ENCODE measurements at regions not wholly inside any gene's neighbourhood (a gene's known extent, or its start where the extent isn't known, plus 50 kb on each side); places are given as distances from the start of the nearest gene placed in this dataset.

- DNase-seq (ENCODE audit: low spot score): no peak
- Mint-ChIP-seq H3K4me1 (ENCODE audit: low read depth) (no peaks in the 10 kb centered on the region), H3K4me3 (ENCODE audit: low read depth) (no peak overlapping the region), H3K27ac (no peak overlapping the region), H3K27me3 (ENCODE audit: low read depth) (no peaks in the 10 kb centered on the region), H3K9me3 (peaks cover 5% of the 10 kb centered on the region), H3K36me3 (ENCODE audit: low read depth) (no peaks in the 10 kb centered on the region)
- intact Hi-C loops (cut with micrococcal nuclease): no loop called here
Observed at GRCh38 chr4:173862754-173863153, 332.7 kb upstream of the HAND2 start.

GRCh38 chr4:173860094-173860493 lies 330.1 kb upstream of the HAND2 start:
- no peak overlapping the region for H3K27ac Mint-ChIP-seq
- H3K4me1 Mint-ChIP-seq (ENCODE audit: low read depth): no peaks in the 10 kb centered on the region
- no peak overlapping the region for H3K4me3 Mint-ChIP-seq (ENCODE audit: low read depth)
- no peak for DNase-seq (ENCODE audit: low spot score)
- no peaks in the 10 kb centered on the region for H3K27me3 Mint-ChIP-seq (ENCODE audit: low read depth)
- H3K36me3 Mint-ChIP-seq (ENCODE audit: low read depth): no peaks in the 10 kb centered on the region
- peaks cover 5% of the 10 kb centered on the region for H3K9me3 Mint-ChIP-seq
- intact Hi-C loops (cut with micrococcal nuclease): no loop called here

GRCh38 chr4:173859091-173859713 lies 329.2 kb upstream of the HAND2 start:
- no peak for DNase-seq (ENCODE audit: low spot score)
- intact Hi-C loops (cut with micrococcal nuclease): no loop called here
- Mint-ChIP-seq H3K9me3 (no peaks in the 10 kb centered on the region), H3K4me1 (ENCODE audit: low read depth) (no peaks in the 10 kb centered on the region), H3K4me3 (ENCODE audit: low read depth) (no peak overlapping the region), H3K27ac (no peak overlapping the region), H3K27me3 (ENCODE audit: low read depth) (no peaks in the 10 kb centered on the region), H3K36me3 (ENCODE audit: low read depth) (no peaks in the 10 kb centered on the region)

- Mint-ChIP-seq H3K27ac (no peak overlapping the region), H3K9me3 (no peaks in the 10 kb centered on the region), H3K27me3 (ENCODE audit: low read depth) (no peaks in the 10 kb centered on the region), H3K36me3 (ENCODE audit: low read depth) (no peaks in the 10 kb centered on the region), H3K4me1 (ENCODE audit: low read depth) (no peaks in the 10 kb centered on the region), H3K4me3 (ENCODE audit: low read depth) (no peak overlapping the region)
- no peak for DNase-seq (ENCODE audit: low spot score)
- intact Hi-C loops (cut with micrococcal nuclease): no loop called here
Observed at GRCh38 chr4:173858471-173858870, 328.4 kb upstream of the HAND2 start.

GRCh38 chr4:173857828-173858227 lies 327.8 kb upstream of the HAND2 start:
- H3K36me3 Mint-ChIP-seq (ENCODE audit: low read depth): no peaks in the 10 kb centered on the region
- no peaks in the 10 kb centered on the region for H3K4me1 Mint-ChIP-seq (ENCODE audit: low read depth)
- DNase-seq (ENCODE audit: low spot score): no peak
- intact Hi-C loops (cut with micrococcal nuclease): no loop called here
- H3K4me3 Mint-ChIP-seq (ENCODE audit: low read depth): no peak overlapping the region
- H3K9me3 Mint-ChIP-seq: no peaks in the 10 kb centered on the region
- H3K27ac Mint-ChIP-seq: no peak overlapping the region
- no peaks in the 10 kb centered on the region for H3K27me3 Mint-ChIP-seq (ENCODE audit: low read depth)

- no peaks in the 10 kb centered on the region for H3K9me3 Mint-ChIP-seq
Observed at GRCh38 chr4:173855015-173855414, 325.0 kb upstream of the HAND2 start.

GRCh38 chr4:173852775-173853174 lies 322.7 kb upstream of the HAND2 start:
- Mint-ChIP-seq H3K4me3 (ENCODE audit: low read depth) (no peak overlapping the region), H3K36me3 (ENCODE audit: low read depth) (no peaks in the 10 kb centered on the region), H3K9me3 (no peaks in the 10 kb centered on the region), H3K4me1 (ENCODE audit: low read depth) (no peaks in the 10 kb centered on the region), H3K27ac (no peak overlapping the region), H3K27me3 (ENCODE audit: low read depth) (no peaks in the 10 kb centered on the region)
- intact Hi-C loops (cut with micrococcal nuclease): no loop called here
- no peak for DNase-seq (ENCODE audit: low spot score)

More at GRCh38 chr4:173855015-173855414, 325.0 kb upstream of the HAND2 start:
- no peaks in the 10 kb centered on the region for H3K27me3 Mint-ChIP-seq (ENCODE audit: low read depth)
- no peak overlapping the region for H3K4me3 Mint-ChIP-seq (ENCODE audit: low read depth)
- H3K36me3 Mint-ChIP-seq (ENCODE audit: low read depth): no peaks in the 10 kb centered on the region
- H3K4me1 Mint-ChIP-seq (ENCODE audit: low read depth): no peaks in the 10 kb centered on the region
- H3K27ac Mint-ChIP-seq: no peak overlapping the region
- no peak for DNase-seq (ENCODE audit: low spot score)
- intact Hi-C loops (cut with micrococcal nuclease): no loop called here

GRCh38 chr4:173845580-173845979 lies 315.6 kb upstream of the HAND2 start:
- Mint-ChIP-seq H3K27me3 (ENCODE audit: low read depth) (no peaks in the 10 kb centered on the region), H3K4me3 (ENCODE audit: low read depth) (no peak overlapping the region), H3K4me1 (ENCODE audit: low read depth) (no peaks in the 10 kb centered on the region), H3K36me3 (ENCODE audit: low read depth) (no peaks in the 10 kb centered on the region), H3K27ac (no peak overlapping the region), H3K9me3 (peaks cover 9% of the 10 kb centered on the region)
- intact Hi-C loops (cut with micrococcal nuclease): no loop called here
- no peak for DNase-seq (ENCODE audit: low spot score)

- Mint-ChIP-seq H3K27ac (no peak overlapping the region), H3K4me1 (ENCODE audit: low read depth) (no peaks in the 10 kb centered on the region), H3K36me3 (ENCODE audit: low read depth) (no peaks in the 10 kb centered on the region), H3K4me3 (ENCODE audit: low read depth) (no peak overlapping the region), H3K27me3 (ENCODE audit: low read depth) (no peaks in the 10 kb centered on the region), H3K9me3 (peaks cover 9% of the 10 kb centered on the region)
- DNase-seq (ENCODE audit: low spot score): no peak
- intact Hi-C loops (cut with micrococcal nuclease): no loop called here
Observed at GRCh38 chr4:173839865-173840264, 309.8 kb upstream of the HAND2 start.

GRCh38 chr4:173837517-173837916 lies 307.5 kb upstream of the HAND2 start:
- intact Hi-C loops (cut with micrococcal nuclease): no loop called here
- Mint-ChIP-seq H3K4me3 (ENCODE audit: low read depth) (no peak overlapping the region), H3K27ac (no peak overlapping the region), H3K9me3 (peaks cover 5% of the 10 kb centered on the region), H3K27me3 (ENCODE audit: low read depth) (no peaks in the 10 kb centered on the region), H3K4me1 (ENCODE audit: low read depth) (no peaks in the 10 kb centered on the region), H3K36me3 (ENCODE audit: low read depth) (no peaks in the 10 kb centered on the region)
- no peak for DNase-seq (ENCODE audit: low spot score)

- Mint-ChIP-seq H3K4me3 (ENCODE audit: low read depth) (no peak overlapping the region), H3K4me1 (ENCODE audit: low read depth) (no peaks in the 10 kb centered on the region), H3K36me3 (ENCODE audit: low read depth) (no peaks in the 10 kb centered on the region), H3K27me3 (ENCODE audit: low read depth) (no peaks in the 10 kb centered on the region), H3K9me3 (no peaks in the 10 kb centered on the region), H3K27ac (no peak overlapping the region)
- intact Hi-C loops (cut with micrococcal nuclease): no loop called here
- no peak for DNase-seq (ENCODE audit: low spot score)
Observed at GRCh38 chr4:173835903-173836302, 305.9 kb upstream of the HAND2 start.

GRCh38 chr4:173834151-173834550 lies 304.1 kb upstream of the HAND2 start:
- DNase-seq (ENCODE audit: low spot score): no peak

GRCh38 chr4:173829565-173829964 lies 299.5 kb upstream of the HAND2 start:
- Mint-ChIP-seq H3K27me3 (ENCODE audit: low read depth) (no peaks in the 10 kb centered on the region), H3K36me3 (ENCODE audit: low read depth) (no peaks in the 10 kb centered on the region), H3K9me3 (no peaks in the 10 kb centered on the region), H3K4me3 (ENCODE audit: low read depth) (no peak overlapping the region), H3K4me1 (ENCODE audit: low read depth) (no peaks in the 10 kb centered on the region), H3K27ac (no peak overlapping the region)
- no peak for DNase-seq (ENCODE audit: low spot score)
- intact Hi-C loops (cut with micrococcal nuclease): no loop called here

More at GRCh38 chr4:173834151-173834550, 304.1 kb upstream of the HAND2 start:
- Mint-ChIP-seq H3K27me3 (ENCODE audit: low read depth) (no peaks in the 10 kb centered on the region), H3K27ac (no peak overlapping the region), H3K36me3 (ENCODE audit: low read depth) (no peaks in the 10 kb centered on the region), H3K4me3 (ENCODE audit: low read depth) (no peak overlapping the region), H3K4me1 (ENCODE audit: low read depth) (no peaks in the 10 kb centered on the region), H3K9me3 (no peaks in the 10 kb centered on the region)
- intact Hi-C loops (cut with micrococcal nuclease): no loop called here

GRCh38 chr4:173827707-173828106 lies 297.7 kb upstream of the HAND2 start:
- Mint-ChIP-seq H3K27ac (no peak overlapping the region), H3K4me1 (ENCODE audit: low read depth) (no peaks in the 10 kb centered on the region), H3K4me3 (ENCODE audit: low read depth) (no peak overlapping the region), H3K36me3 (ENCODE audit: low read depth) (no peaks in the 10 kb centered on the region), H3K27me3 (ENCODE audit: low read depth) (no peaks in the 10 kb centered on the region), H3K9me3 (no peaks in the 10 kb centered on the region)
- no peak for DNase-seq (ENCODE audit: low spot score)
- intact Hi-C loops (cut with micrococcal nuclease): no loop called here
